ENCODE measurements at regions not wholly inside any gene's neighbourhood (a gene's known extent, or its start where the extent isn't known, plus 50 kb on each side); places are given as distances from the start of the nearest gene placed in this dataset.
"Not testable (repeated sequence)": the region's sequence is repeated elsewhere in the genome, so short reads cannot be mapped to it uniquely, and the experiment has no call there.

DNA sequence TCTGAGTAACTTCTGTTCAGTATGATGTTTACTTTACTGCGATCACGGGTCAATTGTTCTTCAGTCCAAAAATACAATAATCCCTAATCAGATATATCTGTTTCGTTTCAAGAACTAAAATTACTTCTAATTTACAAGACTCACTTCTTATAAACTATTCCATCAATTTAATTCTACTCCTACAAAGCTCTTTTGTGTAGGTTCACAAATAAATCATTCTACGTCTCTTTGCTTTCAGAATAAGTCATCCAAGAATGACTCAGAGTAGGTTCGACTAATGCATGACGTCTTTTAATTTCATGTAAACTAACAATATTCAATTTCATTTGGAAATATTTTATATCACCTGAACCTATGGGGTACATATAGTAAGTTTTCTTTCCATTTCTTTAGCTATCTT, 571.9 kb downstream of the PCDH11X start:
- not testable (repeated sequence) for TF ChIP-seq YY1 (IDR thresholded peaks at IDR 0.05; ENCODE audit: extremely low read depth, insufficient replicate concordance, low read depth, low read length); ZNF274 (IDR thresholded peaks at IDR 0.05; ENCODE audit: low read depth, low read length); SP1 (IDR thresholded peaks at IDR 0.05; ENCODE audit: low read depth); TCF7L2 (IDR thresholded peaks at IDR 0.05; ENCODE audit: borderline replicate concordance, extremely low read depth, insufficient read depth, insufficient read length); RAD21 (IDR thresholded peaks at IDR 0.05; ENCODE audit: low read depth); EGR1 (IDR thresholded peaks at IDR 0.05; ENCODE audit: low read depth)
- TF ChIP-seq, protein P1, sequence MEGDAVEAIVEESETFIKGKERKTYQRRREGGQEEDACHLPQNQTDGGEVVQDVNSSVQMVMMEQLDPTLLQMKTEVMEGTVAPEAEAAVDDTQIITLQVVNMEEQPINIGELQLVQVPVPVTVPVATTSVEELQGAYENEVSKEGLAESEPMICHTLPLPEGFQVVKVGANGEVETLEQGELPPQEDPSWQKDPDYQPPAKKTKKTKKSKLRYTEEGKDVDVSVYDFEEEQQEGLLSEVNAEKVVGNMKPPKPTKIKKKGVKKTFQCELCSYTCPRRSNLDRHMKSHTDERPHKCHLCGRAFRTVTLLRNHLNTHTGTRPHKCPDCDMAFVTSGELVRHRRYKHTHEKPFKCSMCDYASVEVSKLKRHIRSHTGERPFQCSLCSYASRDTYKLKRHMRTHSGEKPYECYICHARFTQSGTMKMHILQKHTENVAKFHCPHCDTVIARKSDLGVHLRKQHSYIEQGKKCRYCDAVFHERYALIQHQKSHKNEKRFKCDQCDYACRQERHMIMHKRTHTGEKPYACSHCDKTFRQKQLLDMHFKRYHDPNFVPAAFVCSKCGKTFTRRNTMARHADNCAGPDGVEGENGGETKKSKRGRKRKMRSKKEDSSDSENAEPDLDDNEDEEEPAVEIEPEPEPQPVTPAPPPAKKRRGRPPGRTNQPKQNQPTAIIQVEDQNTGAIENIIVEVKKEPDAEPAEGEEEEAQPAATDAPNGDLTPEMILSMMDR (IDR thresholded peaks at IDR 0.05 in 2 of 3, conservative IDR thresholded peaks at IDR 0.05 in 1 of 3; ENCODE audit: borderline replicate concordance in 1 of 3, insufficient read depth in 1 of 3, low read depth in 2 of 3, low read length in 2 of 3), result not testable (repeated sequence)

Measured in HCT116 (cell line).